Muscle layer of duodenum (tissue), 2 donors: ENCODE measurements at regions not wholly inside any gene's neighbourhood (a gene's known extent, or its start where the extent isn't known, plus 50 kb on each side); places are given as distances from the start of the nearest gene placed in this dataset.
A peak's percentile ranks its signal among the peaks of the same experiment; 100 is the strongest.

ENCODE experiments used
- H3K27ac ChIP-seq: one replicate; pipeline ENCODE4 v1.7.0; 2013; ENCODE audit warnings: mild to moderate bottlenecking, low read length
- H3K27me3 ChIP-seq: one replicate; pipeline ENCODE4 v1.7.0; 2013; ENCODE audit warnings: low read depth, mild to moderate bottlenecking, control low read depth, low read length
- H3K36me3 ChIP-seq, 2 donors: one replicate each; pipeline ENCODE4 v1.7.0; 2013; ENCODE audit warnings: low read length in 2 of 2, control low read depth in 1 of 2, mild to moderate bottlenecking in 1 of 2; ENCODE audit not compliant: insufficient read depth in 2 of 2, control insufficient read depth in 1 of 2
- H3K4me1 ChIP-seq, 2 donors: one replicate each; pipeline ENCODE4 v1.7.0; 2013; ENCODE audit warnings: low read length in 2 of 2, mild to moderate bottlenecking in 2 of 2, control low read depth in 1 of 2, moderate library complexity in 1 of 2; ENCODE audit not compliant: insufficient read depth in 2 of 2, control insufficient read depth in 1 of 2
- H3K4me3 ChIP-seq, 2 donors: one replicate each; pipeline ENCODE4 v1.7.0; 2013; ENCODE audit warnings: low read length in 2 of 2, low read depth in 1 of 2, mild to moderate bottlenecking in 1 of 2
- H3K9me3 ChIP-seq, 2 donors: one replicate each; pipeline ENCODE4 v1.7.0; 2013; ENCODE audit warnings: low read length in 2 of 2, control low read depth in 1 of 2, mild to moderate bottlenecking in 1 of 2; ENCODE audit not compliant: control insufficient read depth in 1 of 2
- donor health status: healthy.

- no peaks in the 10 kb centered on the region for H3K36me3 ChIP-seq
- no peaks in the 10 kb centered on the region for H3K27me3 ChIP-seq
- no peaks in the 10 kb centered on the region for H3K4me1 ChIP-seq
- no peak overlapping the region for H3K4me3 ChIP-seq
- no peaks in the 10 kb centered on the region for H3K9me3 ChIP-seq
- no peak overlapping the region for H3K27ac ChIP-seq
Measured at GRCh38 chr16:14344945-14345344, 273.8 kb downstream of the MRTFB start.

- H3K4me1 ChIP-seq: no peaks in the 10 kb centered on the region
- no peak overlapping the region for H3K4me3 ChIP-seq
- H3K36me3 ChIP-seq: no peaks in the 10 kb centered on the region
- H3K9me3 ChIP-seq: no peaks in the 10 kb centered on the region
- no peaks in the 10 kb centered on the region for H3K27me3 ChIP-seq
- no peak overlapping the region for H3K27ac ChIP-seq
Measured at GRCh38 chr16:14344292-14344691, 273.2 kb downstream of the MRTFB start.

DNA sequence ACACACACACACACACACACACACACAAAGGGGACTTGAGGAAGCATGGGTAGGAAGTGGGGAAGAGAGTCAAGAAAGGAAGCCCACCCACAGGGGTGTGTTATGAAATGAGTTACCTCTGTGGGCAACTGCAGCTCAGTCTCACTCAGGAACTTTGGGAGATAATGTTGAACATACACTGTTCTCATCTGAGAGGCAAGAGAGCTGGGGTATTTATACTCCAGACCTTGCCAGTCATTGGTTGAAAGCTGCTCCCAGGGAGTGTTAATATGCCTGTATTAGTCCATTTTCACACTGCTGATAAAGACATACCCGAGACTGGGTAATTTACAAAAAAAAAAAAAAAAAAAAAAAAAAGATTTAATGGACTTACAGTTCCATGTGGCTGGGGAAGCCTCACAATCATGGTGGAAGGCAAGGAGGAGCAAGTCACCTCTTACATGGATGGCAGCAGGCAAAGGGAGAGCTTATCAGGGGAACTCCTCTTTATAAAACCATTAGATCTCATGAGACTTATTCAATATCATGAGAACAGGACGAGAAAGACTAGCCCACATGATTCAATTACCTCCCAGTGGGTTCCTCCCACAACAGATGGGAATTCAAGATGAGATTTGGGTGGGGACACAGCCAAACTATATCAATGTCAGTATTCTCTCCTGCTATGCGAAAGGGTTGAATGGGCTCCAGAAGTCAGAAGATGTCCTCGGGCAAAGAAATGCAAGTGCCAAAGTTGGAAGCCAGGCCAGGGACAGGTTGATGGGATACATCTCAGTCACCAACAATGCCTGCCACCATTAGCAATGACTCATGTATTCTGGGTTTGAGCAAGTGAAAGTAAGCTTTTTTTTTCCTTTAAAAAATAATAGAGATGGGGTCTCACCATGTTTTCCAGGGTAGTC is 270.5 kb downstream of the MRTFB start:
- H3K4me3 ChIP-seq: no peak overlapping the region
- no peaks in the 10 kb centered on the region for H3K9me3 ChIP-seq
- H3K27me3 ChIP-seq: no peaks in the 10 kb centered on the region
- no peaks in the 10 kb centered on the region for H3K36me3 ChIP-seq
- no peaks in the 10 kb centered on the region for H3K4me1 ChIP-seq
- H3K27ac ChIP-seq: no peak overlapping the region

DNA sequence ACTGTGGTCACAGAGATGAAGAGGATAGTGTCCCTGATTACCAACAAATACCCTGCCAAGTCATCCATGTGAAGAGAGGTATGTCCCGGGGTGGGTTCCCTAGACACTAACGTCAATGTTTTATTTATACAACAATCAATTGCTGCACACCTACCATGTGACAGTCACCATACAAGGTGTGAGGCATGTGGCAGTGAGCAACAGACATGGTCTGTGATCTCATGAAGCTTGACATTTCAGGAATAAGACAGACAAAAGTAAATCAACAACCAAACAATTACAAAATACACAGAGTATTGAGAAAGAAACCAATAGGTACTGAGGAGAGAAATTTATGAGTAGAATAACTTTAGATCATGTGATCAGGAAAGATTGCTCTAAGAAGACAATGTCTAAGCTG is 268.6 kb downstream of the MRTFB start:
- H3K4me3 ChIP-seq: no peak overlapping the region
- no peaks in the 10 kb centered on the region for H3K4me1 ChIP-seq
- no peaks in the 10 kb centered on the region for H3K36me3 ChIP-seq
- H3K27ac ChIP-seq: no peak overlapping the region
- H3K27me3 ChIP-seq: no peaks in the 10 kb centered on the region
- no peaks in the 10 kb centered on the region for H3K9me3 ChIP-seq

- Histone ChIP-seq H3K27me3 (no peaks in the 10 kb centered on the region), H3K27ac (no peak overlapping the region), H3K4me1 (no peaks in the 10 kb centered on the region), H3K36me3 (no peaks in the 10 kb centered on the region), H3K9me3 (no peaks in the 10 kb centered on the region), H3K4me3 (no peak overlapping the region)
Measured at GRCh38 chr16:14338969-14339368, 267.9 kb downstream of the MRTFB start.

- H3K9me3 ChIP-seq: no peaks in the 10 kb centered on the region
- H3K27ac ChIP-seq: no peak overlapping the region
- H3K4me1 ChIP-seq: no peaks in the 10 kb centered on the region
- no peak overlapping the region for H3K4me3 ChIP-seq
- H3K27me3 ChIP-seq: no peaks in the 10 kb centered on the region
- no peaks in the 10 kb centered on the region for H3K36me3 ChIP-seq
Measured at GRCh38 chr16:14338236-14338635, 267.1 kb downstream of the MRTFB start.

DNA sequence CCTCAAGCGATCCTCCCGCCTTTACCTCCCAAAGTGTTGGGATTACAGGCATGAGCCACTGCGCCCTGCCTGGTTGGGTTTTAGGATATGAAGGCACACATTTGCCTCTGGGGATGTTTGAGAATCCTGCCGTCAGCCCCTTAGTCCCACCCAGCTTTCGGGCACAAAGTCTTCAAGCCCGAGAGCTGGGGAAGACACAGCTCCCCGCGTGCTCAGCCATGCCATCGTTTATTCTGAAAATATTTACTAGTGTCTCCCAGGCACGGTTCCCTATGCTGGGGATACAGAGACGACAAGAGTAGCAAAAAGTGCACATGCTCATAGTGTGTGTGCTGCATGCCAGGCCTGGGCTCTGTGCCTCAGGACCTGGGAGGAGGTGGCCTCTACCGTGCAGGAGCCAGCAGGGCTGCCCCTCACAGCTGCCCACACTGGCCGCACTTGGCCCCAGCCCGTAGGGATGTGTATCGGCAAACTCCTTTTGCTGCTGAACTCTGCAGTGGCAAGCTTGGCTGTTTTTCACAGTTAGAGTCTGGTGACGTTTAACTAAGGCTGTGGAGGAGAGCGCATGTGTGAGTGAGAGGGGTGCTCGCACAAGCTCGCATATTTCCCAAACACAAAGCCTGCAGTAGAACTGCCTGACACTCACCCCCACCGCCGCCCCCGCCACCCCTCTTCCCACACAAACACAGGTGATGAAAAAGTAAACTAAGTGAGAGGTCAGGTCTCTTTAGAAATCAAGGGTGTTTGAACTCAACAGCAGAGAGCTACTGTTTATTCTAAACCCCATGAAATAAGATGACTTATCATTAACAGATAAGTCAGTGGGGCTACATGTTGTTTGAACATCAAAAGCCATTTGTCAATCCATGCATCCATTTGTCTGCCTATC is 266.4 kb downstream of the MRTFB start:
- H3K27ac ChIP-seq: no peak overlapping the region
- no peaks in the 10 kb centered on the region for H3K36me3 ChIP-seq
- peak overlapping the region; percentile 30 to 42 for H3K4me3 ChIP-seq

DNA sequence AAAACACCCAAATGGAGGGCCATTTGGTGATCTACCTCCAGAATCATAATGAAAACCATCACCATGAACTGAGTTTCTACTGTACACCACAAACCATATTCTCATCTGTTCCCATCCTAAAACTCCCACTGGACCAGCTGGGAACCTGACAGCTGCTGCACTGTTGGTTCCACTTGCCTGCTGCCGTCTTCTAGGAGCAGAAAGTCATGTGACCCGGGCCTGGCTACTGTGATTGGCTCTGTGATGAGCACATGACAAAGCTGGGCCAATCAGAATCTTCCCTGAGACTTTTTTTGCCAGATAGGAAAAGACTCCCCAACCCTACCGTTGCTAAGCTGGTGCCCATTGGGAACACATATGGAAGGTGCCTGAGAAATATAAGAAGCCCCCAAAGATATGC is 264.2 kb downstream of the MRTFB start:
- no peaks in the 10 kb centered on the region for H3K9me3 ChIP-seq
- no peak overlapping the region for H3K27ac ChIP-seq
- H3K27me3 ChIP-seq: no peaks in the 10 kb centered on the region
- H3K36me3 ChIP-seq: no peaks in the 10 kb centered on the region
- no peak overlapping the region for H3K4me3 ChIP-seq
- H3K4me1 ChIP-seq: no peaks in the 10 kb centered on the region

More for the DNA sequence above, 266.4 kb downstream of the MRTFB start:
- H3K9me3 ChIP-seq: no peaks in the 10 kb centered on the region
- no peaks in the 10 kb centered on the region for H3K4me1 ChIP-seq
- H3K27me3 ChIP-seq: no peaks in the 10 kb centered on the region

GRCh38 chr16:14334366-14335080 is 263.4 kb downstream of the MRTFB start:
- H3K4me3 ChIP-seq: no peak overlapping the region
- H3K9me3 ChIP-seq: no peaks in the 10 kb centered on the region
- no peak overlapping the region for H3K27ac ChIP-seq
- H3K36me3 ChIP-seq: no peaks in the 10 kb centered on the region
- no peaks in the 10 kb centered on the region for H3K4me1 ChIP-seq
- no peaks in the 10 kb centered on the region for H3K27me3 ChIP-seq

DNA sequence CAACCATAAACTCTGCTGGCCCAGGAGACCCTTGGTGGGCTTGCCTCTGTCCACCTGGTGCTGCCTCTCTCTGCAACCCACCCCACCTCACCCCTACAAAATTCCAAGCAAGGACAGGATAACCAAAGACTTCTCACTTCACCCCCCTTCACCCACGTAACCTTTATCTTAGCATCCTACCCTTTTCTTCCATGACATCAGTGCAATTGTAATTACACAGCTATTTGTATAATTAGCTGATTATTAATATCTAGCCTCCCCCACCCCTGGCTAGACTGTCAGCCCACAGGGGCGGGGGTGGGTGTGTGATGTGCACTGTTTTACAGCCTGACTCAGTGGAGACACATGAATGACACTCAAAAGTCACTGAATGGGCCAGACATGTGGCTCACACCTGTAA is 262.2 kb downstream of the MRTFB start:
- Histone ChIP-seq H3K4me3 (no peak overlapping the region), H3K36me3 (peaks cover 2% of the 10 kb centered on the region in 2 donors), H3K27me3 (no peaks in the 10 kb centered on the region), H3K4me1 (no peaks in the 10 kb centered on the region), H3K27ac (no peak overlapping the region), H3K9me3 (no peaks in the 10 kb centered on the region)

DNA sequence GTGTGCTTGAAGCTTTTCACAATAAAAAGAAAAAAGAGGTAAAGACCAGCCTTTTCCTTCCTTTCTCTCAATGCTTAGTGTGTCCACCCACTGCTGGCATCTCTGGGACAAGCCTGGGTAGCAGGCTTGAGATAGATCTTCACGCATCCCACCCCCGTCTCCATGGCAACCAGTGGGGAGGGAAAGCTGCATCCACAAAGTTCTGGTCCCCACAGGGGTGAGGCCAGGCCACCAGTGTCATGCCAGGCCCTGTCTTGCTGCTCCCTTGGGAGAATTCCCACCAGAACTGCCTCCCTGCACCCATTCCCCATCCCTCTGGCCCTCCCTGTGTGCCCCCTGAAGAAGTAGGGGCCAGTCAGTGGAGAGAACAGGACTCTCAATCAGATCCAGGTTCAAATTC is 259.9 kb downstream of the MRTFB start:
- Histone ChIP-seq H3K27me3 (no peaks in the 10 kb centered on the region), H3K4me3 (no peak overlapping the region), H3K27ac (no peak overlapping the region), H3K4me1 (no peaks in the 10 kb centered on the region), H3K9me3 (no peaks in the 10 kb centered on the region), H3K36me3 (peaks cover 3 to 9% of the 10 kb centered on the region in 2 donors)
